Tibial nerve (tissue), 3 donors: ENCODE measurements at regions not wholly inside any gene's neighbourhood (a gene's known extent, or its start where the extent isn't known, plus 50 kb on each side); places are given as distances from the start of the nearest gene placed in this dataset.

ENCODE experiments used
- POLR2A ChIP-seq, 2 donors: fragments of 450-650 bp; IDR thresholded peaks; one replicate each; pipeline ENCODE4 v1.6.1; 2017; ENCODE audit warnings: antibody characterized with exemption in 2 of 2, mild to moderate bottlenecking in 2 of 2, moderate library complexity in 2 of 2
- TF ChIP-seq, protein P1 (sequence below), 5 experiments: fragments of 200-600 bp in 3 of 5; fragments of 450-650 bp in 2 of 5; sonication (generic) in 3 of 5; IDR thresholded peaks; one replicate each; pipeline ENCODE4 v1.5.1; 2016 to 2019; ENCODE audit warnings: antibody characterized with exemption in 5 of 5, mild to moderate bottlenecking in 3 of 5, moderate library complexity in 2 of 5

GRCh38 chr7:149690688-149691446, 82.5 kb downstream of the ZNF467 start:
- TF ChIP-seq, protein P1, sequence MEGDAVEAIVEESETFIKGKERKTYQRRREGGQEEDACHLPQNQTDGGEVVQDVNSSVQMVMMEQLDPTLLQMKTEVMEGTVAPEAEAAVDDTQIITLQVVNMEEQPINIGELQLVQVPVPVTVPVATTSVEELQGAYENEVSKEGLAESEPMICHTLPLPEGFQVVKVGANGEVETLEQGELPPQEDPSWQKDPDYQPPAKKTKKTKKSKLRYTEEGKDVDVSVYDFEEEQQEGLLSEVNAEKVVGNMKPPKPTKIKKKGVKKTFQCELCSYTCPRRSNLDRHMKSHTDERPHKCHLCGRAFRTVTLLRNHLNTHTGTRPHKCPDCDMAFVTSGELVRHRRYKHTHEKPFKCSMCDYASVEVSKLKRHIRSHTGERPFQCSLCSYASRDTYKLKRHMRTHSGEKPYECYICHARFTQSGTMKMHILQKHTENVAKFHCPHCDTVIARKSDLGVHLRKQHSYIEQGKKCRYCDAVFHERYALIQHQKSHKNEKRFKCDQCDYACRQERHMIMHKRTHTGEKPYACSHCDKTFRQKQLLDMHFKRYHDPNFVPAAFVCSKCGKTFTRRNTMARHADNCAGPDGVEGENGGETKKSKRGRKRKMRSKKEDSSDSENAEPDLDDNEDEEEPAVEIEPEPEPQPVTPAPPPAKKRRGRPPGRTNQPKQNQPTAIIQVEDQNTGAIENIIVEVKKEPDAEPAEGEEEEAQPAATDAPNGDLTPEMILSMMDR (IDR thresholded peaks at IDR 0.05), result no peak
- TF ChIP-seq POLR2A (IDR thresholded peaks at IDR 0.05), result no peak
